Left hindlimb (tissue), 1 donor: ENCODE measurements at regions not wholly inside any gene's neighbourhood (a gene's known extent, or its start where the extent isn't known, plus 50 kb on each side); places are given as distances from the start of the nearest gene placed in this dataset.

Source experiments
- DNase-seq: peaks from one replicate; pipeline ENCODE4 v3.0.0-alpha.2; 2018

GRCh38 chr4:41430792-41431191 lies 107.2 kb upstream of the LIMCH1 start:
- no peak for DNase-seq

DNA sequence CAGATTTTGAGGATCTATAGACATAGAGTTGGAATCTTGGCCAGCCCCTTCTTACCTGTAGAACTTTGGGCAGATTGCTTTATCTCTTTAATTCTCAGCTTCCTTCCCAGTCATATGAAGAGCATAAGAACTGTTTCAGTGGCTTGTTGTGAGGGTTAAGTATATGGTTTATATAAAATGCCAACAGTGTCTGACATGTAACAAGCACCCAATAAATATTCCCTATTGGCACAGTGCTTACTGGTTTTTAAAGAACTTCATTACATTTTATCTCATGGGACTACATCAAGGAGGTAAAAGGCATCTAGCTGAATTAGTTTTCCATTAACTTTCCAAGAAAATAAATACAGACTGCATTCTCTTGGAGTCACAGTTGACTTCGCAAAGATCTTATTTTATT lies 106.7 kb upstream of the LIMCH1 start:
- no peak for DNase-seq

GRCh38 chr4:41432219-41432618 lies 105.7 kb upstream of the LIMCH1 start:
- DNase-seq, result no peak

- DNase-seq, result no peak
Measured at GRCh38 chr4:41432881-41433280, 105.1 kb upstream of the LIMCH1 start.

DNA sequence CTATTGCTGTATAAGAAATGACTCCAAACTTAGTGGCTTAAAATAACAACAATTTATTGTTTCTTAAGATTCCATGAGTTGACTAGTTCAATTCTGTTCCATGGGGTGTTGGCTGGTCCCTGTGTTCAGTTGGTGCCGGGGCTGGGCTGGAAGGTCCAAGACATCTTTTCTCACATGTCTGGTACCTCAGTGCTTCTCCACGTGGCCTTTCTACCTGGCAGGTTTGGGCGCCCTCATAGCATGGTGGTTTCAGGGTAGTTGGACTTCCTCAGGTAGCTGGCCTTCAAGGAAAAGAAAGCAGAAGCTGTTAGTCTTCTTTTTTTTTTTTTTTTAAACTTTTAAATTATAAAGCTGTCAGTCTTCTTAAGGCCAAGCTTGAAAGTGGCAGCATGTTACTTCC lies 104.6 kb upstream of the LIMCH1 start:
- no peak for DNase-seq

- DNase-seq, result no peak
Measured at GRCh38 chr4:41435510-41435909, 102.4 kb upstream of the LIMCH1 start.

DNA sequence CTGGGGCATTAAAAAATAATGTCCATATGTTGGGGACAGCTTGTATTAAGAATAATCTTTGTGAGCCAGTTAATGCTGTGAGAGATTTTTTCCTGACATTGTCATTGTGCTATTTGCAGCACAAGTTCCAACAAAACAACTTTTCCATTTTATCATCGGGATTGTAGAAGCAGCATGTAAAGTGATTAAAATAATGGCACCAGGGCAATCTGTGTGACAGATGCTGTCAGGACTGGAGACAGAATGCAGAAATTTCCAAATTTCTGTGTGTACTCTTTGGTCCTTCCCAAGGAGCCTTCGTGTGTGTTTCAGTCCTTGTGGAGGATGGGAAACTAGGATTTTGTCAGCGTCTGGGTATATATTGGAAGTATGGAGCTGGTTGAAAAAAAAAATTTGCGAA lies 101.5 kb upstream of the LIMCH1 start:
- no peak for DNase-seq

GRCh38 chr4:41437111-41437536 lies 100.8 kb upstream of the LIMCH1 start:
- no peak for DNase-seq

- no peak for DNase-seq
Measured at GRCh38 chr4:41438931-41439297, 99.0 kb upstream of the LIMCH1 start.

DNA sequence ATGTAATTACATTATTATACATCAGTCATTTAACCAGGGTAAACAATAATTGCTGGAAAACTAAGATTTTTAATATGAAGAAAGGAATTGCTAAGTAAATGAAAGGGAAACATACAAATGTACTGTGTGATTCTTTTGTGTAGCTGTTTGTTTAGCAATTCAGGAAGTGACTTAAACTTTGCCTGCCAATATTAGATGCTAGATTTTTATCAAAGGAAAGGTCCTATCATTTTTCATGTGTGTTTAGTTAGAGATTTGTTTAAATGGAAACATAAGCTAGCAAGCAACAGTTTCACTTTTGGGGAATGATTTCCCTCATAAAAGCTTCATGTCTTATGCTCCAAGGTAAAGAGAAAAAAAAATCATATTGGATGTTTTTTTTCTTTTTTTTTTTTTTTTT lies 95.1 kb upstream of the LIMCH1 start:
- DNase-seq, result no peak

GRCh38 chr4:41443340-41444079 lies 94.4 kb upstream of the LIMCH1 start:
- DNase-seq, result no peak

DNA sequence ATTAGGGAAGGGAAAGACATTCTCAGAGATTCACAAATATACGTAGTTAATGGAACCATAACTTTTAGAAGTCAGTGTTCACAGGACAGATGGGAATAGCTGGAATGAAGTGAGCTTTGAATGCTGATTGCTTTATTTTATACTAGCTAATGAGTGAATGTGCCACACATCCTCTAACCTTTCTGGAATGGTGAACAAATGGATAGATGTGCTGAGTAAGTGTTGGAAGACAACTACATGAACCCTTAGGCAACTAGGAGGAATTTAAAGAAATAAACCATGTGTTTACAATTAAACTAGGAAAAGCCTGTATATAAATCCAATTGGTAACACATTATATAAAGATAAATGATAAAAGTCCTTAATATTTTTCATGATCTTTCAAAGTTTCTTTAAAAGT lies 91.6 kb upstream of the LIMCH1 start:
- DNase-seq, result no peak

- no peak for DNase-seq
Measured at GRCh38 chr4:41446981-41447725, 90.8 kb upstream of the LIMCH1 start.

DNA sequence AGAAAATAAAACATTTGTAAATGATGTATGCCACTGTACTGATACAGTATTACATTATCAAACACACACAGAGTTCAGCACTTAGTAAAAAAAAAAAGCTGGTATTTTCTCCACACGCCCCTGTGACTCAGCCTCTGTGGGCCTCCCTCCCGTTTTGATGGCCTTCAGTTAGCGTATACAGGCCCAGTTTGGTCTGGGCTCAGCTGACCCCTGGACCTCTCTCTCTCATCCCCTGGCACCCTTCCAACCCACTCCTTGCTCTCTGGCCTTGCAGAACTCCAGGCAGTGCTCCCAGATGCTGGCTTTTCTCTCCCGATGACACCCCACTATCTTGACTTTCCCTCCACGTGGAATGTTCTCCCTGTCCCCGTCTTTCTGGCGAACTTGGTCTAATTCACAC lies 89.0 kb upstream of the LIMCH1 start:
- no peak for DNase-seq

- no peak for DNase-seq
Measured at GRCh38 chr4:41451961-41452360, 86.0 kb upstream of the LIMCH1 start.

DNA sequence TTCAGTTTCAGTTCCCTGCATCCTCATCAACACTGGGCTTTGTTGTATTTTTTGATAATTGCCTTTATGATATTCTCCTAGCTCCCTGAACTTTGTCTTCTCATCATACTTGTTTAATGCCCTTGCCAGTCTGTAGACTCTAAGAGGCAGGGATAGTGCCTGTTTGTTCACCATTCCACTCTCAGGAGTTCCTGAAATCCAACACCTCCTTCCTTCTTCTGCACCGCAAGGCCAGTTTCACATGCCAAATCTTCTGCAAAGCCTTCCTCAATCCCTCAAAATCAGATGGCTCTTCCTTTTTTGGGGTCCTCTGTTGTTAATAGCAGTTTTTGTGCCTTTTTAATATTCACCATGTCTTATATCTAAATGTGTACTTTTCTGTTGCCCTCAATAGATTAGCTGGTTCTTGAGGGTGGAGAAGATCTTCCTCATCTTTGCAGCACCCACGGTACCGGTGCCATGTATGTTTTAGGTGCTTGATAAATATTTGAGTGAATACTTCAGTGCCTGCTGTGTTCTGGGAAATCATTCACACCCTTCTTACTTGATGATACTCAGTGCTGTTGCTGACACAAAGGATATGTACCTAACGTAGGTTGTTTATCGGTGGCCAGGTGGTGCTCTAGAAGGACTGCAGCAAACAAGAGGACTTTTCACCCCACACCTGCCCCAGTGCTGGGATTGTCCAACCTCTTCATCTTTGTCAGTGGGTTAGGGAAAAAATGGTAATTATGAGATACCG lies 85.3 kb upstream of the LIMCH1 start:
- no peak for DNase-seq

- DNase-seq, result no peak
Measured at GRCh38 chr4:41454423-41454822, 83.5 kb upstream of the LIMCH1 start.

GRCh38 chr4:41455206-41455605 lies 82.8 kb upstream of the LIMCH1 start:
- DNase-seq, result no peak

- no peak for DNase-seq
Measured at GRCh38 chr4:41456559-41457101, 81.3 kb upstream of the LIMCH1 start.

DNA sequence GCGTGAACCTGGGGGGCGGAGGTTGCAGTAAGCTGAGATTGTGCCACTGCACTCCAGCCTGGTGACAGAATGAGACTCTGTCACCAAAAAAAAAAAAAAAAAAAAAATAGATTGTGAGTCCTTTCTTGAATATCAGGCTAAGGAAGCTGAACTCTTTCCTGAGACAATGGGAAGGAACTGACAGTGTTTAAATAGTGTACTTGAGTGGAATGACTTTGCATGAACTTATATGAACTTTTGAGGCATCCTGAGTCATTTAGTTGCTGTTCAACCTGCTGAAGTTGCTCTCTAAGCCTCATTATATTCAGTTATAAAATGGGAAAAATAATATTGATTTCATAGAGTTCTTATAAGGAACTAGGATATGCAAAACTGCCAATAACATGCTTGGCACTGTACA lies 79.3 kb upstream of the LIMCH1 start:
- no peak for DNase-seq

DNA sequence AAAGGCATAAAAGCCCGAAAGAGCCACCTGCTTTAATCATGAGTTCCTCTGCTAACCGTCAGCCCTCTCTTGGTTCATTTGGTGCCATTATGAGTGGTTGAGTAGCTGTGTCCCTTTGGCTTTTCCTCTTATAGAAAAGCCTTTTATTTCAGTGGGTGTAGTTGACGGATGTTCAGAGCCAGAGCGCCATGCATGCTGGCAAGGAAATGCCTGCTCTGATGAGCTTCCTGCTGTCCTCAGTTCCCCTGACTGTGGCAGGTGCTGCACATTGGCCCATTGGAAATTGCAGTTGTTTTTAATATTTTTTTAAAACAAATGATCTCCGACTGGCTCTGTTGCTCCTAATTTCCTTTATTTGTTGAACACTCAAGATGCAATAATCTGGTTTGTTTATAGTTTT lies 77.3 kb upstream of the LIMCH1 start:
- DNase-seq, result no peak

GRCh38 chr4:41461780-41462307 lies 76.1 kb upstream of the LIMCH1 start:
- no peak for DNase-seq

DNA sequence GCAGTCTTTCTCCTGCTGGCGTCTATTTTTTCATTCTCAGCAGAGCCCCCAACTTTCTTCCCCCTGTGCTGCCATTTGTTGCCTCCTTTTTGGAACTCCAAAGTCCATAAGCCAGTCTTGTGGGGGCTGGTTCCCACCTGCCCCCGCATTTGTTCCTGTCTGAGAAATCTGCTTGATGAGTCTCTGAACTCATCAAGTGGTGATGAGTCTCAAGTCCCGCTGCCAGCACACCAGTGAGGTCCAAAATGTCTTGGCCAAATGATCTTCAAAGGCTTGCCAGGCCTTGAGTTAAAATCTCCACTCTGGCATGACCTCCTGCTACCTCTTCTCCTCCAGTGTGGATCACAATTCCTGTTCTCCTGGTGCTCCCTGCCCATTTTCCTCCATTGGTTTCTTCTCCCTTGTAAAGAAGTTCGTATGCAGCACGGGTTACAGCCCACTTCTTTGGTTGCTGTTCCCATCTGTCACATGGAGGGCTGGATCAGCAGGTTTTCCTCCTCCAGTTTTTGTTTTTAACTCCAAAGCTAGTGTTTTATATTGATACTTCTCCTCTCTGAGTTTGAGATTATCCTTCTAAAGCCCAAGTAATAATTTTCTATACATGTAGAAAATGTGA lies 72.7 kb upstream of the LIMCH1 start:
- peak; percentile 59 for DNase-seq
